Neural cell (in vitro differentiated cells): ENCODE measurements at regions not wholly inside any gene's neighbourhood (a gene's known extent, or its start where the extent isn't known, plus 50 kb on each side); places are given as distances from the start of the nearest gene placed in this dataset.

Experiments used
- EP300 ChIP-seq: fragments of 450-650 bp; conservative IDR thresholded peaks from 2 replicates; pipeline ENCODE4 v1.6.1; 2014; ENCODE audit warnings: antibody characterized with exemption, mild to moderate bottlenecking, moderate library complexity; ENCODE audit not compliant: poor library complexity, severe bottlenecking
- EZH2 ChIP-seq: fragments of 200-600, 300-800 bp; shearing (Covaris generic), sonication (generic); IDR thresholded peaks from 2 replicates; pipeline ENCODE4 v1.6.1; 2014; ENCODE audit warnings: antibody characterized with exemption, low read length, borderline replicate concordance, mild to moderate bottlenecking; ENCODE audit not compliant: insufficient read depth, poor library complexity, severe bottlenecking
- POLR2AphosphoS5 ChIP-seq: IDR thresholded peaks from 2 replicates; pipeline ENCODE4 v1.6.1; 2012
- RAD21 ChIP-seq: fragments of 450-650 bp; conservative IDR thresholded peaks from 2 replicates; pipeline ENCODE4 v1.6.1; 2014; ENCODE audit warnings: antibody characterized with exemption, mild to moderate bottlenecking, moderate library complexity
- TAF1 ChIP-seq: IDR thresholded peaks from 2 replicates; pipeline ENCODE4 v1.6.1; 2012; ENCODE audit warnings: low read depth
- TF ChIP-seq, protein P1 (sequence below): fragments of 450-650 bp; IDR thresholded peaks from 2 replicates; pipeline ENCODE4 v1.5.1; 2014; ENCODE audit warnings: antibody characterized with exemption, mild to moderate bottlenecking, moderate library complexity; ENCODE audit not compliant: poor library complexity, severe bottlenecking

DNA sequence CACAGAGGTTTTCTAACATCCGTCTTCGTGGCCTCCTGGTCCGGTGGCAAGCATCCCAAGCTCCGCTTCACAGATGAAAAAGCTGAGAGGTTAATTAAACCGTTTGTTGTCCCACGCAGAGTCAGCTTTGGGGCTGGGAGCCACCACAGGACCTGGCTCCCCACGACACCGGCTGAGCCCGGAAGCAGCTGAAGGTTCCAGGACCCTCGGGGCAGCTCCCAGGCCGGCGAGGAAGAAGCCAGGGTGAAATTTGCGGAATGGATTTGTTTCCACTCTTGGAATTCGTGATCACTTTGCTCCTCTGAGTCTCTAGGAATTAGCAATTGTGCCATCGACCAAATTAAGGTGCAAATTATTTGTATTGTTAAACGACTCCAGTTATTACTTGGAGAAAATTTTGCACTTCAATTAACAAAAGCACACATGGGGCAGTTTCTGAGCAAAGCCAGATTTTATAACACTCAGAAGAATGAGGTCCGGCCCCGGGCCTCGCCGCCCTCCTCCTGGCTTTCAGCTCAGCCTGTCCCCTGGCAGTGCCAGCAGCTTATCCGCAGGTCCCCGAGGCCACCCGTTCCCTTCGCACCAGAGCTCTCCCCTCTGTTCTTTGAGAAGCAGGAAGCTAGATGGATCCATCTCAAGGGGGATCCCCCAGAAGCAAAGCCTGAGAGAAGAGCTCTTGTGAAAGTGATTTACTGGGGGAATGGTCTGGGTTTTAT lies 69.1 kb downstream of the SIK1 start:
- TF ChIP-seq, protein P1, sequence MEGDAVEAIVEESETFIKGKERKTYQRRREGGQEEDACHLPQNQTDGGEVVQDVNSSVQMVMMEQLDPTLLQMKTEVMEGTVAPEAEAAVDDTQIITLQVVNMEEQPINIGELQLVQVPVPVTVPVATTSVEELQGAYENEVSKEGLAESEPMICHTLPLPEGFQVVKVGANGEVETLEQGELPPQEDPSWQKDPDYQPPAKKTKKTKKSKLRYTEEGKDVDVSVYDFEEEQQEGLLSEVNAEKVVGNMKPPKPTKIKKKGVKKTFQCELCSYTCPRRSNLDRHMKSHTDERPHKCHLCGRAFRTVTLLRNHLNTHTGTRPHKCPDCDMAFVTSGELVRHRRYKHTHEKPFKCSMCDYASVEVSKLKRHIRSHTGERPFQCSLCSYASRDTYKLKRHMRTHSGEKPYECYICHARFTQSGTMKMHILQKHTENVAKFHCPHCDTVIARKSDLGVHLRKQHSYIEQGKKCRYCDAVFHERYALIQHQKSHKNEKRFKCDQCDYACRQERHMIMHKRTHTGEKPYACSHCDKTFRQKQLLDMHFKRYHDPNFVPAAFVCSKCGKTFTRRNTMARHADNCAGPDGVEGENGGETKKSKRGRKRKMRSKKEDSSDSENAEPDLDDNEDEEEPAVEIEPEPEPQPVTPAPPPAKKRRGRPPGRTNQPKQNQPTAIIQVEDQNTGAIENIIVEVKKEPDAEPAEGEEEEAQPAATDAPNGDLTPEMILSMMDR = no peak
- TF ChIP-seq TAF1 (no peak), EP300 (no peak), EZH2 (no peak), RAD21 (no peak), POLR2AphosphoS5 (no peak)
